ENCODE measurements at regions not wholly inside any gene's neighbourhood (a gene's known extent, or its start where the extent isn't known, plus 50 kb on each side); places are given as distances from the start of the nearest gene placed in this dataset.

- TF ChIP-seq CTCF (IDR thresholded peaks at IDR 0.05), result no peak
- TF ChIP-seq POLR2A (IDR thresholded peaks at IDR 0.05), result no peak
Measured at GRCh38 chr10:71029907-71030306, 141.5 kb upstream of the PCBD1 start.

All from right lobe of liver (tissue), 4 donors.